ENCODE measurements at regions not wholly inside any gene's neighbourhood (a gene's known extent, or its start where the extent isn't known, plus 50 kb on each side); places are given as distances from the start of the nearest gene placed in this dataset.

GRCh38 chr7:17552952-17553351 is 254.5 kb downstream of the AHR start:
- TF ChIP-seq POLR2AphosphoS5 (IDR thresholded peaks at IDR 0.05; ENCODE audit: insufficient read depth in 1 of 2, low read depth in 1 of 2) (no peak), CTCF (IDR thresholded peaks at IDR 0.05) (no peak), POLR2A (IDR thresholded peaks at IDR 0.05) (no peak)

Measured in vagina (tissue), 2 donors.